ENCODE measurements at regions not wholly inside any gene's neighbourhood (a gene's known extent, or its start where the extent isn't known, plus 50 kb on each side); places are given as distances from the start of the nearest gene placed in this dataset.

GRCh38 chr10:44301781-44302355, 83.0 kb downstream of the CXCL12 start:
- no peak for DNase-seq (ENCODE audit: low read depth in 3 of 3)

DNA sequence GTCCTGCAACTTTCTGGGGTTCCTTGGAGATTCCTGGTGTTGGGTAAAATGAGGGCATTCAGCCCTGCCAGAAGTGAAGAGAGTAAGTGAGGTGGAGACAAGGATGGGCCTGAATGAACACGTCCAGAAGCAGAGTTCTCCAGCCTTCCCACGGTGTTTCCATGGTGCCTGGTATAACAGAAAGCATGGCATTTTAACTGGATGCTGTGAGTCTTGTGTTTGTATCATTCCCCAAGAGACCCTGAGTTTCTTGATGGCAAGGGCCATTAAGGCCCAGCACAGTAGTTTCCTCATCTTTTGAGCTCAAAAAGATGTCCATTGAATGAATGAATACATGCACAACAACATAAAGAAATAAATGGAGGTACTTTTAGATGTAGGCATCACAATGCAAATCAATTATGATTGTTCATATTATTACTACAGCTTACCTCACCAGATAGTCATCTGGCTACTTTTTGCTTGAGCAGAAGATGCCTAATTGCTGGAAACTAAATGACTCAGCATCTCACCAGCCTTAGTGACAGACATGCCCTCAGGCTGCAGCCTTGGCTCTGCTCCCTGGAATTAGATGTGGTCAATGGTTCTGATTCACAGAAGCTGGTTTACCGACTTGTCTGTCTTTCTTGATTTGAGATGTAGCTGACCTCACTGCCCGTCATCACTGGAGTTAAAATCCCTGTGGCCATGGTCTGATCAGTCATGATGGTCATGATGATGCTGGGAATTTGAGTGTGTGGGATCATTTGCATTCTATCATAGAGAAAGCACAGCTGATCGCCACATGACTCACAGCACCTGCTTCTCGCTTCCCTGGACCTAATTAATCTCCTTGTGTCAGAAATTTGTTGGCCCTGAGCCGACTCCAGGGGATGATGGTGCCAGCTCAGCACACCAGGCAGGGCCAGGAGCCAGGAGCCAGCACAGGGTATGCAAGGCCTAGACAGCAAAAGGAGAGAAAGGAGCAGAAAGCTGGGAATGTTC, 83.9 kb downstream of the CXCL12 start:
- DNase-seq (ENCODE audit: low read depth in 3 of 3): no peak

- DNase-seq (ENCODE audit: low read depth in 3 of 3): no peak
Measured at GRCh38 chr10:44298713-44299112, 86.2 kb downstream of the CXCL12 start.

DNA sequence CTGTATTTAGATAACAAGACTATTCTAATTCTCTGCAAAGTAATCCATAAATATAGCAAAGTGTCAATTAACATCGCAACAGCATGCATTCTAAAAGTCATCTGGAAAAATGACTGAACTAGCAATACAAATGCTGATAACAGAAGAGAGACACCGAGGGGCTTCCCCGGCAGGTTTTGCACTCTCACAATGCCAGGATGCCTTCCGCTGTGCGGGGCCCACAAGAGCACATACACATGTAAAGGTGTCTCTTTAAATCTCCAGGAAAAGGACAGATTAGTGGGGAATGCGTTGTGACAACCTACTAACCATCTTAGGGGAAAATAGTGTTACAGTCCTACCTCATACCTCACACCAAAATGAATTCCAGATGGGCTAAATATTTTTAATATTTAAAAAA, 86.9 kb downstream of the CXCL12 start:
- DNase-seq (ENCODE audit: low read depth in 3 of 3): no peak

GRCh38 chr10:44295644-44296241, 89.2 kb downstream of the CXCL12 start:
- DNase-seq (ENCODE audit: low read depth in 3 of 3): no peak

- no peak for DNase-seq (ENCODE audit: low read depth in 3 of 3)
Measured at GRCh38 chr10:44294726-44295412, 90.0 kb downstream of the CXCL12 start.

GRCh38 chr10:44293842-44294241, 91.1 kb downstream of the CXCL12 start:
- DNase-seq (ENCODE audit: low read depth in 3 of 3): no peak

GRCh38 chr10:44293306-44293778, 91.6 kb downstream of the CXCL12 start:
- DNase-seq (ENCODE audit: low read depth in 3 of 3): no peak

DNA sequence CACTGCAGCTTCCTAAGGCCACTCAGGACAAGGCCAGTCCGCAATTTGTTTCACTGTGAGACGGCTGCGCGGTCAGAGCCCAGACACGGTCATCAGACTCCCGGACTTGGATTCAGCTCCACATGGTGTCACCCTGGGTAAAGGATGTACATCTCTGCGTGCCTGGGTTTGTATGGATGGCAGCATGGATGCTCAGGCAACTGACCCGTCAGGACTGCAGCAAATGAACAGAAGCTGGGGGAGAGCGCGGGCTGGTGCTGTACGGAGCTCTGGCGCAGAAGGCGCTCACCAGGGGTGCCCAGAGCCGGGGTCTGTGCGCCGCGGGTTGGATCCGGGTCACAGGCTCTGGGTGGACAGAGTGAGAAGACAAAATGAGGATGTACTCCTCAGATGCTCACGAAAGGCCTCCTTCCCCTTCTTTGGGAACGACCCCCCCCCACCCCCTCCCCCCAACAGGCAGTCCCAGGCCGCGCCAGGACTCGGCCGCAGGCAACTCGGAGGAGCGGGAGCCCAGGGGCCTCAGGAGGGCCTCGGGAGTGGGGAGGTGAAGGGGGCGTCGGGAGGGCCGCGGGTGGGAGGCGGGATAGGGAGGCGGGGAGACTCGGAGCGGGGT, 92.4 kb downstream of the CXCL12 start:
- DNase-seq (ENCODE audit: low read depth in 3 of 3): no peak

GRCh38 chr10:44291091-44291490, 93.8 kb downstream of the CXCL12 start:
- no peak for DNase-seq (ENCODE audit: low read depth in 3 of 3)

DNA sequence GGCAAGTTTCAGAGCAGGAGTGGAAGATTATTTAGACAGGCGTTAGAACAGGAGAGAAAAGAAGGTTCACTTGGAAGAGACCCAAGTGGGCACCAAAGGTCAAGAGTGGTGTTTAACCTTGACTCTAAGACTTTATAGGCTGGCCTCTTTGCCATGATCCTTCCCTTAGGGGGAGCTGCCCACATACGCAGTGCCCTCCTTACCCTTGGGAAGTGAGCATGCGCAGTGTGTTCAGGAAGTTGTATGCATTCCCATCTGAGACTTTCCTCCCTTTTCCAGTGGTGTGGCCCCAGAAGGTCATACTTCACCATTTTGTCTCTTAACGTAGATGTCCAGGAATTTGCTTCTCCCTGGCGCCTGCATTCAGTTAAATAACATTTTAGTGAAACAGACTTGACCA, 95.8 kb downstream of the CXCL12 start:
- DNase-seq (ENCODE audit: low read depth in 3 of 3): no peak

DNA sequence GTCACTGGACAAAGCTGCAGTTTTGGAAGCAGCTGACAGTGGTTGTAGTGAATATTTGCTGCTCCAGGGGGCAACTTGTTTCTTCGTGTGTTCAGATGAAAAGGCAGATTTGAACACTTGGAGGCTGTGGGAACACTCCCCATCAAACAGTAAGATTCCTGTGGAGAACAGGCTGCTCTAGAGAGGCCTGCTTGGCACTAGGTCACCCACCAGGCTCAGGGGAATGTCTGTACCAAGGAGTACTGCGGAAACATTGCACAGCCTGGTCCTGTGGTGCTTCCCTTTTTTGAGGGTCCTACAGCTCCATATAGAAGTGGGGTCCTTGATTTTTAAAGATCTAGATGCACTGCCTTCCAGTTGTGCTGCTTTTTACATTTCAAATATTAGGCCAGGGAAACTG, 97.5 kb downstream of the CXCL12 start:
- DNase-seq (ENCODE audit: low read depth in 3 of 3): no peak

GRCh38 chr10:44284198-44285084, 100.5 kb downstream of the CXCL12 start:
- no peak for DNase-seq (ENCODE audit: low read depth in 3 of 3)

- DNase-seq (ENCODE audit: low read depth in 3 of 3): no peak
Measured at GRCh38 chr10:44282626-44283300, 102.1 kb downstream of the CXCL12 start.

DNA sequence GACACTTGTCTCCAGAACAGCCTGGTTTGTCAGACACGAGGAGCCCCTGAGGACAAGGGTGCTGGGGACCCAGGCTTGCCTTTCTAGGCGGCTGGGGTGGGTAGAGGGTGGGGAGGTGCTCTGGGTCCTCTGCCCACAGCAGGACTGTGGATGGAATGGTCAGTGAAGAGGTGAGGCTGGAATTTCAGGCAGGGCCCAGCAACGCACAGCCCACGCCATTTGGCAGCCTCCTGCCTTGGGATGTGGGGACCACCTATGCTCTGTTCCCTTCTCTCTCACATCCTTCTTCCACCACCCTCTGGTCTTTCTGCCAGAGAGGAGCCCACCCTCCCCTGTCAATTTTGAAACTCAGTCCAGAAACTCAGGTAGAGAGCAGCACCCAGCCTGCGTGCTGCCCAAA, 103.2 kb downstream of the CXCL12 start:
- DNase-seq (ENCODE audit: low read depth in 3 of 3): no peak

- DNase-seq (ENCODE audit: low read depth in 3 of 3): no peak
Measured at GRCh38 chr10:44281089-44281613, 103.7 kb downstream of the CXCL12 start.

- no peak for DNase-seq (ENCODE audit: low read depth in 3 of 3)
Measured at GRCh38 chr10:44280226-44281014, 104.5 kb downstream of the CXCL12 start.

- no peak for DNase-seq (ENCODE audit: low read depth in 3 of 3)
Measured at GRCh38 chr10:44279426-44280126, 105.3 kb downstream of the CXCL12 start.

Measured in stimulated activated CD4-positive, alpha-beta T cell treated with anti-CD3 and anti-CD28 coated beads, TNF-alpha, amount 100 ng/mL, for 48 hours (primary cell).